Gastroesophageal sphincter (tissue), 4 donors: ENCODE measurements at regions not wholly inside any gene's neighbourhood (a gene's known extent, or its start where the extent isn't known, plus 50 kb on each side); places are given as distances from the start of the nearest gene placed in this dataset.
A peak's percentile ranks its signal among the peaks of the same experiment; 100 is the strongest.

Experiments
- ATAC-seq: fragments of 150-250 bp; one replicate; pipeline ENCODE4 v1.9.1; 2016; ENCODE audit warnings: mild to moderate bottlenecking, moderate library complexity
- H3K27ac ChIP-seq, 4 donors: fragments of 200-600 bp; sonication (generic) in 3 of 4; 1 replicate in 3 of 4; 2 replicates in 1 of 4; pipeline ENCODE4 v1.5.1; 2016 to 2019
- H3K27me3 ChIP-seq: fragments of 200-600 bp; sonication (generic); one replicate; pipeline ENCODE4 v1.5.1; 2019
- H3K36me3 ChIP-seq, 2 donors: fragments of 200-600 bp; sonication (generic); one replicate each; pipeline ENCODE4 v1.5.1; 2019; ENCODE audit warnings: control low read depth in 1 of 2
- H3K4me1 ChIP-seq, 3 donors: fragments of 200-600 bp; sonication (generic); 1 replicate in 2 of 3; 2 replicates in 1 of 3; pipeline ENCODE4 v1.5.1; 2016 to 2019; ENCODE audit warnings: control low read depth in 2 of 3
- H3K4me3 ChIP-seq, 2 donors: fragments of 200-600 bp; sonication (generic); one replicate each; pipeline ENCODE4 v1.5.1; 2019; ENCODE audit warnings: mild to moderate bottlenecking in 1 of 2, moderate library complexity in 1 of 2
- H3K9me3 ChIP-seq, 3 donors: fragments of 200-600 bp; sonication (generic); one replicate each; pipeline ENCODE4 v1.5.1; 2017 to 2019; ENCODE audit warnings: control low read depth in 2 of 3
- EP300 ChIP-seq: sonication (generic); formaldehyde crosslinking; IDR thresholded peaks from one replicate; pipeline ENCODE4 v1.6.1; 2017; ENCODE audit warnings: antibody characterized with exemption, mild to moderate bottlenecking
- POLR2A ChIP-seq, 2 donors: fragments of 450-650 bp; IDR thresholded peaks; one replicate each; pipeline ENCODE4 v1.6.1; 2017; ENCODE audit warnings: antibody characterized with exemption in 2 of 2, mild to moderate bottlenecking in 2 of 2, moderate library complexity in 1 of 2
- POLR2AphosphoS5 ChIP-seq: sonication (generic); formaldehyde crosslinking; IDR thresholded peaks from one replicate; pipeline ENCODE4 v1.6.1; 2017; ENCODE audit warnings: antibody characterized with exemption
- WGBS, 2 donors: methylation state at CpG; one replicate each; pipeline ENCODE4 v1.1.5; 2018; ENCODE audit warnings: low coverage in 1 of 2; 5-methylcytosine and 5-hydroxymethylcytosine counted together
- TF ChIP-seq, protein P1 (sequence below), 4 experiments: fragments of 200-600 bp in 2 of 4; fragments of 450-650 bp in 2 of 4; sonication (generic) in 1 of 4; IDR thresholded peaks; one replicate each; pipeline ENCODE4 v1.5.1; 2017 to 2019; ENCODE audit warnings: antibody characterized with exemption in 4 of 4, mild to moderate bottlenecking in 2 of 4, moderate library complexity in 2 of 4

DNA sequence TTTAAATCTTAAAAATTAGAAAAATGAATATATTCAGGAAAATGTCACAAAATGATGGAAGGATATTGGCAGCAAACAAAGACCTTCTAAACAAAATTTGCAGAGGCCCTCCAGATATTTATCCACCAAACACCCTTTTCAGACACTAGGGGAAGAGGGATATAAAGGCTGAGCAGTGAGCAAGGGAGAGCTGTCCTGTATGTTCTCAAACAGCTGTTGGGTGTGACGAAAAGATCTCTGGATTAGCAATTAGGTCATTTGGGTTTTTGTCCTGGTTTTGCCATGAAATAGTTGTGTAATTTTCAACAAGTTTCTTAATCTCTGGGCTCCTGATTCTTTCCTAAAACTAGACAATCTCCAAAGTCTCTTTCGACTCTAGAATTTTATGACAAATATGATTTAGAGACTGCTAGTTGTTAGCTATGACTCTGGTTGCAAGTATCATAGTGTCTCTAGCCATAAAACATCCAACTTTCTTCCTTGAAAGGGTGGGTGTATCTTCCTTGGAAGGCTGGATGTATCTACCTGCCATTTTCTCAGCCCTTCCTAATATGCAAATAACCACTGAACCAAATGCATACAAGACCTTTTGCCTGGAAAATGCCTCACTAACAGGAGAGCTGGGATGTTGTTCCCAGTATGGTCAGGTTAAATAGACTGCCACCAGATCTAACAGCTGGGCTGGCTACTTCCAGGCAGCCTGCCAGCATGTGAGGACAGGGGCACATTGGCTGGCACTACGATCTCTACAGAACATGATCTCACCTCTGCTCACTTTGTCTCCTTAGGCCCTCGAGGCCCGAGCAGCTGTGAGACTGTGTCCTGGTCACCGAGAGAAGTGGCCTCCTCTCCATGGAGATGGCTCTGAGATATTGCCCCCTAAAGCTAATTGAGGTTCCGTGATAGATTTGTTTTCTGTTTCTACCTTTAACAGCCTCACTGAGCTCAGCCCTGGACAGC is 225.5 kb upstream of the JADE1 start:
- Histone ChIP-seq H3K4me1 (peaks cover 0 to 6% (median 0%) of the 10 kb centered on the region in 3 donors), H3K36me3 (no peaks in the 10 kb centered on the region), H3K4me3 (no peak overlapping the region), H3K9me3 (no peaks in the 10 kb centered on the region), H3K27me3 (no peaks in the 10 kb centered on the region), H3K27ac (peak overlapping the region in 3 of 4 donors; percentile 52 to 73 (median 60))
- peak; percentile 83 for ATAC-seq
- 86 to 93% methylated on average over 6 to 7 of the region's 7 CpGs for WGBS, 2 donors
- TF ChIP-seq, protein P1, sequence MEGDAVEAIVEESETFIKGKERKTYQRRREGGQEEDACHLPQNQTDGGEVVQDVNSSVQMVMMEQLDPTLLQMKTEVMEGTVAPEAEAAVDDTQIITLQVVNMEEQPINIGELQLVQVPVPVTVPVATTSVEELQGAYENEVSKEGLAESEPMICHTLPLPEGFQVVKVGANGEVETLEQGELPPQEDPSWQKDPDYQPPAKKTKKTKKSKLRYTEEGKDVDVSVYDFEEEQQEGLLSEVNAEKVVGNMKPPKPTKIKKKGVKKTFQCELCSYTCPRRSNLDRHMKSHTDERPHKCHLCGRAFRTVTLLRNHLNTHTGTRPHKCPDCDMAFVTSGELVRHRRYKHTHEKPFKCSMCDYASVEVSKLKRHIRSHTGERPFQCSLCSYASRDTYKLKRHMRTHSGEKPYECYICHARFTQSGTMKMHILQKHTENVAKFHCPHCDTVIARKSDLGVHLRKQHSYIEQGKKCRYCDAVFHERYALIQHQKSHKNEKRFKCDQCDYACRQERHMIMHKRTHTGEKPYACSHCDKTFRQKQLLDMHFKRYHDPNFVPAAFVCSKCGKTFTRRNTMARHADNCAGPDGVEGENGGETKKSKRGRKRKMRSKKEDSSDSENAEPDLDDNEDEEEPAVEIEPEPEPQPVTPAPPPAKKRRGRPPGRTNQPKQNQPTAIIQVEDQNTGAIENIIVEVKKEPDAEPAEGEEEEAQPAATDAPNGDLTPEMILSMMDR (IDR thresholded peaks at IDR 0.05): peak in 2 of 4 experiments; percentile 27 to 37
- no peak for TF ChIP-seq EP300
- TF ChIP-seq POLR2A (IDR thresholded peaks at IDR 0.05): no peak
- TF ChIP-seq POLR2AphosphoS5: peak; percentile 44

- Histone ChIP-seq H3K4me1 (peaks cover 0 to 6% (median 0%) of the 10 kb centered on the region in 3 donors), H3K27ac (no peak overlapping the region), H3K36me3 (no peaks in the 10 kb centered on the region), H3K9me3 (no peaks in the 10 kb centered on the region), H3K4me3 (no peak overlapping the region), H3K27me3 (no peaks in the 10 kb centered on the region)
- TF ChIP-seq, protein P1 (IDR thresholded peaks at IDR 0.05): no peak
- TF ChIP-seq EP300 (no peak), POLR2A (IDR thresholded peaks at IDR 0.05) (no peak), POLR2AphosphoS5 (no peak)
- WGBS, 2 donors: 100% methylated on average over 1 of the region's 1 CpG
- no peak for ATAC-seq
Observed at GRCh38 chr4:128582427-128582870, 227.1 kb upstream of the JADE1 start.

DNA sequence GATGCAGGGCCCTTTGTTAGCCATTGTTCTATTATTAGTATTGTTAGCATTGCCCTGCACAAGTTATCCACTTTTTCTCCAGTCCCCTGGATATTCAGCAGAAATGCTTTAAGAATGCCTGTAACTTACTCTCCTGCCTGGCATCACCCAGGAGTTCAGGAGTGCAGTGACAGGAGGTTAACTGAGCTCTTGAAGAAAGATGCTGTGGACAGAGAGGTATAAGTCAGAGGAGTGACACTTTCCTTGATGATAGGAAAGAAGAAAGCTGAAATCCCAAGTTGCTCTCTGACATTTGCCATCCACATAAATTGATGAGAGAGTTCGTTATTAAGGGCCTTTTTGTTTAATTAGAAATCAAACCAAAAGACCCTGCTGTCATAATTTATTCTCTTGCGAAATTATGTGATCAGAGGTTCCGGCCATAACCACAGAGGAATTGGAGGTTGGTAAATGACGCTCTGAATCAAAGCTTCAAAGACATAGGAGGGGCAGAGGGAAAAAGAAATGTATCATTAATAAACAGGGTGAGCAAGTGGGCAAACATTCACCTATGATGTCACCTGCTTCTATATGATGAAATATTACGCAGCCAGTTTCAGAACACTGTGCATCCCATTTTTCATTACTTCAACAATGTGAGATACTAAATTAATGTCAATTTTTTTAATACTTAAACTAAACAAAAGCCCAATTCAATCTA is 230.2 kb upstream of the JADE1 start:
- H3K27me3 ChIP-seq: no peaks in the 10 kb centered on the region
- WGBS, 2 donors: 66 to 71% methylated on average over 5 of the region's 5 CpGs
- H3K36me3 ChIP-seq: no peaks in the 10 kb centered on the region
- TF ChIP-seq POLR2AphosphoS5: no peak
- no peak for TF ChIP-seq POLR2A (IDR thresholded peaks at IDR 0.05)
- no peak for TF ChIP-seq EP300
- TF ChIP-seq, protein P1 (IDR thresholded peaks at IDR 0.05): no peak
- no peaks in the 10 kb centered on the region for H3K9me3 ChIP-seq
- H3K4me1 ChIP-seq: peaks cover 0 to 2% (median 0%) of the 10 kb centered on the region in 3 donors
- H3K27ac ChIP-seq: no peak overlapping the region
- ATAC-seq: no peak
- H3K4me3 ChIP-seq: no peak overlapping the region

GRCh38 chr4:128574706-128575105 is 234.8 kb upstream of the JADE1 start:
- TF ChIP-seq POLR2AphosphoS5: no peak
- TF ChIP-seq, protein P1 (IDR thresholded peaks at IDR 0.05): peak; percentile 39 to 55 (median 48)
- WGBS, 2 donors: 31 to 33% methylated on average over 3 of the region's 3 CpGs
- H3K27me3 ChIP-seq: no peaks in the 10 kb centered on the region
- no peak overlapping the region for H3K27ac ChIP-seq
- H3K4me3 ChIP-seq: no peak overlapping the region
- H3K9me3 ChIP-seq: no peaks in the 10 kb centered on the region
- no peaks in the 10 kb centered on the region for H3K36me3 ChIP-seq
- peaks cover 7 to 37% (median 8%) of the 10 kb centered on the region in 3 donors for H3K4me1 ChIP-seq
- no peak for ATAC-seq
